DND-41 (cell line): ENCODE measurements at regions not wholly inside any gene's neighbourhood (a gene's known extent, or its start where the extent isn't known, plus 50 kb on each side); places are given as distances from the start of the nearest gene placed in this dataset.

Experiments used
- CTCF ChIP-seq: IDR thresholded peaks from 2 replicates; pipeline ENCODE4 v1.5.1; 2012; ENCODE audit warnings: borderline replicate concordance, low read length, moderate library complexity, mild to moderate bottlenecking; ENCODE audit not compliant: poor library complexity, severe bottlenecking; ENCODE audit errors: extremely low read depth
- EZH2 ChIP-seq: IDR thresholded peaks from 3 replicates; pipeline ENCODE4 v1.6.1; 2012; ENCODE audit warnings: borderline replicate concordance, low read depth, mild to moderate bottlenecking, moderate library complexity, low read length, inconsistent platforms; ENCODE audit not compliant: severe bottlenecking

- TF ChIP-seq CTCF: no peak
- TF ChIP-seq EZH2: no peak
Observed at GRCh38 chr1:184915463-184916090, 58.7 kb downstream of the NIBAN1 start.
